GM13977 (cell line): ENCODE measurements at regions not wholly inside any gene's neighbourhood (a gene's known extent, or its start where the extent isn't known, plus 50 kb on each side); places are given as distances from the start of the nearest gene placed in this dataset.

Experiments
- DNase-seq: peaks from one replicate; pipeline ENCODE4 v3.0.0; 2012; ENCODE audit warnings: low spot score
- in situ Hi-C: fragments of 300-500 bp; cut with MboI; formaldehyde crosslinking; loops from one replicate; pipeline ENCODE4 v1.12.0; 2022; ENCODE audit warnings: low sequenced_read_pairs, low pct_unique_long_range_greater_than_20kb, mixed read lengths, inconsistent platforms; ENCODE audit not compliant: unreplicated experiment
- TF ChIP-seq, protein P1 (sequence below): IDR thresholded peaks from 2 replicates; pipeline ENCODE4 v1.5.1; 2012; ENCODE audit warnings: mild to moderate bottlenecking, control low read depth; ENCODE audit not compliant: insufficient read depth; ENCODE audit errors: extremely low read depth, missing control alignments

DNA sequence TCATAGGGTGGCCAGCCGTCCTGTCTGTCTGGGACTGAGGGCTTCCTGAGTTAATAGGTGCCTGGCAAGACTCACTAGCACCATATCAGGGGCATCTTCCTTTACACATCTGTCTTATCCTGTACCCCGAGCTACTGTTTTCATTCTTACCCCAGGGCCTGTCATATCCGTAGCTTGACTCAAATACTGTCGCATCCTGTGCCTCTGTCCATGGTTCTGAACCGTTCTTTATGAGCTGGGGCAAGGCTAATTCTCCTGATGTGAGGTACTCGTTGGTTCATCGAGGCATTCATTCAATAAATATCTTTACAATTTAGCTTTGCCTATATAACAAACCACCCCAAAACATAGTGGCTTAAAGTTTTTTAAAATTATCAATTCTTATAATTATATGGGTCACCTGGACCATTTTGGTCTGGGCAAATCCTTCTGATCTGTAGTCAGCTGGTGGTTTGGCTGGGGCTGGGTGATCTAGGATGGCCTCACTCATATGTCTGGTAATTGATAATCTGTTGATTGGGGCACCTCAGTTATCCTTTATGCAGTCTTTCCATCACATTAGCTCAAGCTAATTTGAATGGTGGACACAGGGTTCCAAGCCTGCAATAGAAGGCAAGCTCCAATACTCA, 121.2 kb downstream of the TLE3 start:
- DNase-seq = no peak
- in situ Hi-C loops = no loop called here
- TF ChIP-seq, protein P1, sequence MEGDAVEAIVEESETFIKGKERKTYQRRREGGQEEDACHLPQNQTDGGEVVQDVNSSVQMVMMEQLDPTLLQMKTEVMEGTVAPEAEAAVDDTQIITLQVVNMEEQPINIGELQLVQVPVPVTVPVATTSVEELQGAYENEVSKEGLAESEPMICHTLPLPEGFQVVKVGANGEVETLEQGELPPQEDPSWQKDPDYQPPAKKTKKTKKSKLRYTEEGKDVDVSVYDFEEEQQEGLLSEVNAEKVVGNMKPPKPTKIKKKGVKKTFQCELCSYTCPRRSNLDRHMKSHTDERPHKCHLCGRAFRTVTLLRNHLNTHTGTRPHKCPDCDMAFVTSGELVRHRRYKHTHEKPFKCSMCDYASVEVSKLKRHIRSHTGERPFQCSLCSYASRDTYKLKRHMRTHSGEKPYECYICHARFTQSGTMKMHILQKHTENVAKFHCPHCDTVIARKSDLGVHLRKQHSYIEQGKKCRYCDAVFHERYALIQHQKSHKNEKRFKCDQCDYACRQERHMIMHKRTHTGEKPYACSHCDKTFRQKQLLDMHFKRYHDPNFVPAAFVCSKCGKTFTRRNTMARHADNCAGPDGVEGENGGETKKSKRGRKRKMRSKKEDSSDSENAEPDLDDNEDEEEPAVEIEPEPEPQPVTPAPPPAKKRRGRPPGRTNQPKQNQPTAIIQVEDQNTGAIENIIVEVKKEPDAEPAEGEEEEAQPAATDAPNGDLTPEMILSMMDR = no peak

GRCh38 chr15:69978603-69979002, 119.1 kb downstream of the TLE3 start:
- TF ChIP-seq, protein P1 = no peak
- DNase-seq = no peak
- in situ Hi-C loops = no loop called here

DNA sequence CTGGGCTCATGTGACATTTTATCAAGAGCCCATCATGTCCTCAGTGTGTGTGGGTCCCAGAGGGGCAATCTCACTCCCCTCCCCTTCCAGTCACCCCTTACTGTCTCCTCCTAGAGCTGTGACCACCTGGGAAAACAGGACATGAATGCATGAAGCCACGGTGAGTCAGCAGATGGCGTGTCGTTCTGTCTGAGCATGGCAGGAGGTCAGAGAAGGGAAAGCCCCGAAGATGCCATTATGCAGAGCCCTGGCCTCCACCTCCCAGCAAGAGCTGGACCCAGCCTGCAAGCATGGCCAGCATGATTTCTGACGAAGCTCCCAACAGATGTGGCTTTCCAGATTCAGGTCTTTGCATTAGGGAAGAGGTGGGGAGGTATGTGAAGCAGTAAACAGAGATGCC, 118.5 kb downstream of the TLE3 start:
- TF ChIP-seq, protein P1 = peak; percentile 64
- peak; percentile 71 for DNase-seq
- in situ Hi-C loops = no loop called here

GRCh38 chr15:69979783-69980182, 117.9 kb downstream of the TLE3 start:
- in situ Hi-C loops = no loop called here
- DNase-seq = peak; percentile 76
- TF ChIP-seq, protein P1 = no peak

DNA sequence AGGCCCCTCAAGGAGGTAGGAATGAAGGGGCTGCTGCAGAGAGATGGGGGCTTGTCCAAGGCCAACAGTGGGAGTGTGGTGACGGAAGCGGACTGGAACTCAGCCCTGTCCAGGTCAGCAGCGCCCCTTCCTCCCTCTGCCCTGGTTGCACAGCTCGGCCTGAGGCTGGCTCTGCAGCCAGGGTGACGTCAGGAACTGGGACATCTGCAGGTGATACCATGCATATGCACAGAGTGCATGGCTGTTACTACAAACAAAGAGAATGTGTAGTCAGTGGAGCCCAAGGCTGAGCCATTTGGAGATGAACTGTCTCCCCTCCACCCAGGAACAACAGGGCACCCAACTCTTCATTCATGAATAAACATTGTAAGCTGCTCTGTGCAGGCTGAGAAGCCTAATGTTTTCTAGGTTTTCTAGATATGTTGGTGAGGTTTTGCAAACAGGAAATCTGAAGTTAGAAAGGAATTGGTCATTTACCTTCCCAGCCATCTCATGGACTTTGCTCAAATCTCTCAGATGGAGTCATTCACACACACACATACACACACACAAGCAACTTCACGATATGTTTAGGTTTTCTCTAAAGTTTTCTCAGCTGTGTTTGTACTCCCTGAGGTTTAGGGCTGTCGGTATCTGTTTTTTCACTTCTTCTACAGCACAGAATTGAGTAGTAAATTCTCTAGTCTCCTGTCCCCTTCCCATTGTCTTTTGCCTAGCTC, 117.2 kb downstream of the TLE3 start:
- no peak for DNase-seq
- TF ChIP-seq, protein P1 = no peak
- in situ Hi-C loops = no loop called here

DNA sequence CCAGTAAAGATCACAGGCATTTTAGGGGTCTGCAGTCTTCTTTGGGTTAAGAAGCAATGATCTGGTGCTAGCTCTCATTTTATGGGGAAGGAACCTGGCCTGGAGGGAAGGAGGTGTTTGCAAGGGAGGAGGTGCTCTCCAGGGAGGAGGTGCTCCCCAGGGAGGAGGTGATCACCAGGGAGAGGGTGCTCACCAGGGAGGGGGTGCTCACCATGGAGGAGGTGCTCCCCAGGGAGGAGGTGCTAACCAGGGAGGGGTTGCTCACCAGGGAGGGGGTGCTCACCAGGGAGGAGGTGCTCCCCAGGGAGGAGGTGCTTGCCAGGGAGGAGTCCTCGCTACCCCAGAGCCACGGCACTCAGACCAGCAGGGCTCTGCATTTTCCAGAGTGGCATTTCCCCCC, 115.7 kb downstream of the TLE3 start:
- in situ Hi-C loops = no loop called here
- TF ChIP-seq, protein P1 = no peak

More for the DNA sequence above, 115.7 kb downstream of the TLE3 start:
- no peak for DNase-seq
